ENCODE measurements at regions not wholly inside any gene's neighbourhood (a gene's known extent, or its start where the extent isn't known, plus 50 kb on each side); places are given as distances from the start of the nearest gene placed in this dataset.

DNA sequence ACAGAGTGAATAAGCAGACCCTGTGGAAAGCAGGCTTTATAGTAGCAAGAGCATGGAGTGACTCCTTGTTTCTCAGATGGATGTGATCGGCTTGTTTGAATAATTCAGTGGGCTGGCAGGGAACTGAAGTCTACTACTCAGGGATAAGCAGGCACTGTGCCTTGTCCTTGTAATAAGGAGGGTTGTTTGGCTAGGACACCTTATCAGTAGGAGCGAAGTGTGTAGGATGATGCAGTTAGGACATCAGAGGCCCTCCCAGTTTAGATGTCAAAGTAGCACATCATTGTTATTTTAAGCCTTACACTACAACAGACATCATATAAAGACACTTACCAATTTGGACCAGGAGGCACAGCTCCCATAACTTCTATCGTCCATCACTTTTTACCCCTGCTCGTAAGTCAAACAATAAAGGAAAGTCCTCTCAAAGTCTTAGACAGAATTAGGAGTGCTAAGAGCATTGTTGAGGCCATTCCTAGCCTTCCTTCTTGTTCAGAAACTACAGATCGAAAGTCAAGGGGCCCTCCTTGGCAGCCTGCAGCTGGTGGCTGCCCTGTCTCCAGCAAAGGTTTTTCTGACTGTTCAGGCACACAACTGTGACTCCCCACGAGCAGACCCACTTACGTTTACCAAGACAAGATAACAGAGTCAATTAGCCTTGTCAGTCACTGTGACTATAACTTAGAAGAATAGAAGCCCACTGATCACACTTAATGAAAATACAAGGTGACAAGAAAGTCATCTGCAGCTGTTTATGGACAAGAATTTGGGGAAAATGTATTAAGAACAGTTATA is 218.6 kb downstream of the SNX18 start:
- in situ Hi-C loops (cut with MboI; ENCODE audit: low sequenced_read_pairs in 4 of 4) (no loop called here), intact Hi-C loops (cut with DNase I; ENCODE audit: low total_unique reads) (no loop called here)
- Histone ChIP-seq H3K36me3 (no peaks in the 10 kb centered on the region), H3K4me3 (no peak overlapping the region), H3K4me1 (no peaks in the 10 kb centered on the region), H3K27me3 (no peaks in the 10 kb centered on the region), H3K27ac (no peak overlapping the region), H3K9me3 (no peaks in the 10 kb centered on the region)
- TF ChIP-seq, protein P1, sequence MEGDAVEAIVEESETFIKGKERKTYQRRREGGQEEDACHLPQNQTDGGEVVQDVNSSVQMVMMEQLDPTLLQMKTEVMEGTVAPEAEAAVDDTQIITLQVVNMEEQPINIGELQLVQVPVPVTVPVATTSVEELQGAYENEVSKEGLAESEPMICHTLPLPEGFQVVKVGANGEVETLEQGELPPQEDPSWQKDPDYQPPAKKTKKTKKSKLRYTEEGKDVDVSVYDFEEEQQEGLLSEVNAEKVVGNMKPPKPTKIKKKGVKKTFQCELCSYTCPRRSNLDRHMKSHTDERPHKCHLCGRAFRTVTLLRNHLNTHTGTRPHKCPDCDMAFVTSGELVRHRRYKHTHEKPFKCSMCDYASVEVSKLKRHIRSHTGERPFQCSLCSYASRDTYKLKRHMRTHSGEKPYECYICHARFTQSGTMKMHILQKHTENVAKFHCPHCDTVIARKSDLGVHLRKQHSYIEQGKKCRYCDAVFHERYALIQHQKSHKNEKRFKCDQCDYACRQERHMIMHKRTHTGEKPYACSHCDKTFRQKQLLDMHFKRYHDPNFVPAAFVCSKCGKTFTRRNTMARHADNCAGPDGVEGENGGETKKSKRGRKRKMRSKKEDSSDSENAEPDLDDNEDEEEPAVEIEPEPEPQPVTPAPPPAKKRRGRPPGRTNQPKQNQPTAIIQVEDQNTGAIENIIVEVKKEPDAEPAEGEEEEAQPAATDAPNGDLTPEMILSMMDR (IDR thresholded peaks at IDR 0.05 in 4 of 5, conservative IDR thresholded peaks at IDR 0.05 in 1 of 5), result no peak
- TF ChIP-seq POLR2A (IDR thresholded peaks at IDR 0.05), result no peak
- no peak for DNase-seq
- no peak for ATAC-seq

- no peak for DNase-seq
- intact Hi-C loops (cut with DNase I; ENCODE audit: low total_unique reads), result no loop called here
- ATAC-seq, result no peak
Measured at GRCh38 chr5:54733101-54733500, 215.5 kb downstream of the SNX18 start.

GRCh38 chr5:54732108-54732507 is 214.5 kb downstream of the SNX18 start:
- TF ChIP-seq, protein P1 (IDR thresholded peaks at IDR 0.05 in 4 of 5, conservative IDR thresholded peaks at IDR 0.05 in 1 of 5), result no peak
- TF ChIP-seq POLR2A (IDR thresholded peaks at IDR 0.05), result no peak
- Histone ChIP-seq H3K4me3 (no peak overlapping the region), H3K9me3 (no peaks in the 10 kb centered on the region), H3K27ac (no peak overlapping the region), H3K36me3 (no peaks in the 10 kb centered on the region), H3K27me3 (no peaks in the 10 kb centered on the region), H3K4me1 (no peaks in the 10 kb centered on the region)
- ATAC-seq, result no peak
- no peak for DNase-seq
- in situ Hi-C loops (cut with MboI; ENCODE audit: low sequenced_read_pairs in 4 of 4), result no loop called here
- intact Hi-C loops (cut with DNase I; ENCODE audit: low total_unique reads), result no loop called here

More at GRCh38 chr5:54733101-54733500, 215.5 kb downstream of the SNX18 start:
- TF ChIP-seq POLR2A (IDR thresholded peaks at IDR 0.05), result no peak
- TF ChIP-seq, protein P1 (IDR thresholded peaks at IDR 0.05 in 4 of 5, conservative IDR thresholded peaks at IDR 0.05 in 1 of 5), result no peak
- no peaks in the 10 kb centered on the region for H3K36me3 ChIP-seq
- no peak overlapping the region for H3K27ac ChIP-seq
- no peaks in the 10 kb centered on the region for H3K27me3 ChIP-seq
- H3K4me1 ChIP-seq, result no peaks in the 10 kb centered on the region
- H3K9me3 ChIP-seq, result no peaks in the 10 kb centered on the region
- in situ Hi-C loops (cut with MboI; ENCODE audit: low sequenced_read_pairs in 4 of 4), result no loop called here
- H3K4me3 ChIP-seq, result no peak overlapping the region

- H3K27me3 ChIP-seq, result no peaks in the 10 kb centered on the region
- H3K4me3 ChIP-seq, result no peak overlapping the region
- no peaks in the 10 kb centered on the region for H3K9me3 ChIP-seq
- H3K4me1 ChIP-seq, result no peaks in the 10 kb centered on the region
- intact Hi-C loops (cut with DNase I; ENCODE audit: low total_unique reads), result no loop called here
- in situ Hi-C loops (cut with MboI; ENCODE audit: low sequenced_read_pairs in 4 of 4), result no loop called here
- ATAC-seq (no peak), DNase-seq (no peak)
- H3K36me3 ChIP-seq, result no peaks in the 10 kb centered on the region
- H3K27ac ChIP-seq, result no peak overlapping the region
- no peak for TF ChIP-seq POLR2A (IDR thresholded peaks at IDR 0.05)
- TF ChIP-seq, protein P1 (IDR thresholded peaks at IDR 0.05 in 4 of 5, conservative IDR thresholded peaks at IDR 0.05 in 1 of 5), result no peak
Measured at GRCh38 chr5:54728588-54728915, 211.0 kb downstream of the SNX18 start.
